Left lobe of liver (tissue), 2 donors: ENCODE measurements at regions not wholly inside any gene's neighbourhood (a gene's known extent, or its start where the extent isn't known, plus 50 kb on each side); places are given as distances from the start of the nearest gene placed in this dataset.
"Not testable (repeated sequence)": the region's sequence is repeated elsewhere in the genome, so short reads cannot be mapped to it uniquely, and the experiment has no call there.

Source experiments
- ATAC-seq: fragments of 200-7000 bp; cut with Tn5 transposase; one replicate; pipeline ENCODE4 v1.9.1; 2020; ENCODE audit warnings: mild to moderate bottlenecking, moderate library complexity
- DNase-seq: peaks from one replicate; pipeline ENCODE4 v3.0.0-alpha.2; 2020; ENCODE audit warnings: low spot score
- donor health status: DM: no; HTN: no; CAD: no; lungs with moderate emphysema.
- donor health status: DM: no; HTN: yes; CAD: no.

DNA sequence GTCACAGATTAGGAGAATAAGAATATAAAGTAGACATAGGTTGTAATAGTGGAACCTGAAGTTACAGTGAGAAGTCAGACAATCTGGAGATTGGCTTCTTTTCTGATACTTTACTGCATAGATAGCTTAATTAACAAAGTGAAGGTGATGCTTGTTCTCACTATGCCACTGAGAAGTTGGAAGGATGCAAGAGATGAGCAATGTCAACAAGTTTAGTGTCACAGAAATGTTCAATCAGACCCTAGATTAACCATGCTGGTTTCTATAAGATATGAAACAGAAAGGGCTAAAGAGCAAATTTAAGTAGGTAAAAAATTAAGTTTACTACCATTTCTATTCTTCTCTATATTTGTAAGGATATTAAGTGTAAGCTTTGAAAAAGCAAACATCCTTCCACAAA lies 838.6 kb upstream of the SORCS1 start:
- ATAC-seq (no peak), DNase-seq (no peak)

DNA sequence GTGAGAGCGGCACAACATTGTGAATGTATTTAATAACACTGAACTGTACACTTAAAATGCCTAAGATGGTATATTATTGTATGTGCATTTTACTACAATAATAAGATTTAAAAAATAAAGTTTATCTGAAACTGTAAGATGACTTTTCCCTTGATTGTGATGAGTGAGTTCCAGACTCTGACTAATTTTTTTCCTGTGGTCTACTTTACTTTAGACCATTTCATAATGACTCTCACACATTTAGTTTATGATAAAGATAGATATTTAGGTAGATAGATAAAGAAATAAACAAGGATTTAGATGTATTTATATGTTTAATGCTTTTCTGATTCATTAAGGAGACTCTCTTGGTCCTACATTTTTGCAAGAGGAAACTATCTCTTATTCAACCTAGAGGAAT lies 835.9 kb upstream of the SORCS1 start:
- DNase-seq: no peak
- no peak for ATAC-seq

DNA sequence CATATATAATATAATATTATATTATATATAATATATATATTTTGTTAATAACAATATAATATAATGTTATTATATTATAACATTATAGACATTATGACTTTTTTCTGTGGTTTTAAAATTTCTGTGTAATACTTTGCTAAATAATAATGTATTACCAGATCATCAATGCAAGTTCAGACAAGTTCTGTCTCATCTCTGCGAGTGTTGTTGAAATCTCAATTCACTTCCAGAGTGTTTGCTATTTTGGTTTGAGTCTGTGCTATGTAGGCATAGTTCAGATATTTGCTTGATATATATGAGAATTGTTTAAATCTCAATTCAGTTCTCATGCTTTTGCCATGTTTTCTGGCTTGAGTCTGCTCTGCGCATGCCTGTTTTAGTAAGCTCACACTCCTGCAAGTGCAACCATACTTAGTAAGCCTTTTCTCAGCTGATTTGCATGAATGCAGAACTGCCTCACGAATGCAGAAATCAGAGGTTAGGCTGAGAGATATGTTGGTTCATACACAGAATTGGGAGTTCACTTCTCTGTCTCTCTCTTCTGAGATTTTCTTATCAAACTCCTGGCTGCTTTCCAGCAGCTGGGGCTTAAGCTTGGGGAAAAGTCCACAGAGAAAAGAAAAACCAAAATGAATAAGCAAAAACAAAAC lies 830.2 kb upstream of the SORCS1 start:
- no peak for DNase-seq
- no peak for ATAC-seq

DNA sequence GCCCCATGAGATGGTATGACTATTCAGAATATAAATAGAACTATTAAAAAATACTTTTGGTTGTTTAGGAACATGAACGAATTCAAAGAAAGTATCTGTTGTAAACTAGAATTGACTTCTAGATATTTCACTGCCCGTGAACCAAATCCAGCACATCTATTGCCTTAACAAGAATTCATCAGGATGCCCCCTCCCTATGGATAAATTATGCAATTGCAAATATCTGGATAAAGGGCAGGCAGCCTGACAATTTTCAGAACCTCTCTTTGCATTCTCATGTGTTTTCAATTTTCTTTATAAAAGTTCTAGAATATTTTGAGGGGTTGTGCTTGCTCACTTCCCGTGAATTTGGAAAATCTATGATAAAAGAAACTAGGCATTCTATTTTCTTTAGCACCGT lies 822.1 kb upstream of the SORCS1 start:
- no peak for DNase-seq
- no peak for ATAC-seq

DNA sequence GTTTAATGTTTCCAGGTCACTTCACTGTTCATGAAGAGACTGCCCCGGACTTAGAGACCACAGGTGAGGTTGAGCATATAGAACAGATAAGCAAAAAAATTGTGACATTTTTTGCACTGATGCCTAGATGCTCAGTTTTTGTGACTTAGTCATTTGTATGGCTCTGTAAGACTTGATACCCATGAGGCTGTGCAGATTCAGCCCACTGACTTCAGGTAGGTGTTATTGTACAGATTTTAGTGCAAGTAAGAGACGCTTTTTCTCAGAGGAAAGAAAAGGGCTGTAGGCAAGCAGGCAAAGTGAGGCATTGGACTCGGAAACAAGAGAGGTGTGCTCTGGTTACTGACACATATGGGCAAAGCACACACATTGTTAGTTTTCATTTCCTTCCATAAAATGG lies 820.1 kb upstream of the SORCS1 start:
- DNase-seq: no peak
- ATAC-seq: no peak

DNA sequence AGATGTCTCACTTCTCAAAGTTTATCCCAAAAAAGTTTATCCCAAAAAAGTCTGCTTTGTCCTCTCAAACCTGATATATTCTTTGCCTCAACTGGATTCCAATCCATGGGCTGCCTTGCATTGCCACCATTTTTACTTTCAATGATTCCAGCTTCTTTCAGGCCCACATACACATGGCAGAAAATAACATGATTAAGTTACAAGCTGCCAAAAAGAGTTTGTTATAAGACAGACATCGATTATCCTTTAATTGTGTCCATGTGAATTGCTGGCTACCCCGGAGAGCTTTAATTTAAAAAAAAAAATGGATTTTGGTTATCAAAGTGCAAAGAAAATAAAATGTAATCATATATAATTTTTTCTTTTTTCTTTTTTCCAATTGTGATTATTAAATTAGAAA lies 819.6 kb upstream of the SORCS1 start:
- no peak for ATAC-seq
- DNase-seq: no peak

DNA sequence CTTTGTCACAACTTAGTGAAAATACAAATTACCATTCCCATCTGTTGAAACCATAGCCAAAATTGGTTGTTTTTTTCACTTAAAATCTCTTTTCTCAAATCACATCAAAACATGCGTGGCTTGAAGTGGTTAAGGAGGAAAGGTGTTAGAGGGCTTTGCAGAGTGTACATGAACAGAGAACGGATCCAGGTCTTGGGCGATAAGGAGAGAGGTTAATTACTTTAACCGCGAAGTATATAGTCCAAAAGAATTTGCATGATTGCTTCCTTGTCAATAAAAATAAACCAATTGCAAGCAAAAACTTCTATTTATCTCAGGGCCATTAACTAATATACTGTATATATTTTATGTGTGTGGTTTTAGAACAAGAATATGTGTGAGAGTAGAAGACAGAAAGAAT lies 813.9 kb upstream of the SORCS1 start:
- no peak for ATAC-seq
- no peak for DNase-seq

DNA sequence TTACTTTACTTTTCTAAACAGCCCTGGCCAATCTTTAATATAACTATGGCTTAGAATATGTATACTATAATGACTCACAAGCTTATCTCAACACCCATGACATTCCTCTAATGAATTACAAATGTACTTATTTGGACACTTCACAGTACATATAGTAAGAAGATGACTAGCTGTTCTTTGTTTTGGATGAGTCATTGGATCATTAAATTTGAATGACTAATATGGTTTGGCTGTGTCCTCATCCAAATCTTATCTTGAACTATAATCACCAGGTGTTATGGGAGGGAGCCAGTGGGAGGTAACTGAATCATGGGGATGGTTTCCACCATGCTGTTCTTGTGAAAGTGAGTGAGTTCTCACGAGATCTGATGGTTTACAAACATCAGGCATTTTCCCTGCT lies 807.5 kb upstream of the SORCS1 start:
- ATAC-seq (no peak), DNase-seq (no peak)

DNA sequence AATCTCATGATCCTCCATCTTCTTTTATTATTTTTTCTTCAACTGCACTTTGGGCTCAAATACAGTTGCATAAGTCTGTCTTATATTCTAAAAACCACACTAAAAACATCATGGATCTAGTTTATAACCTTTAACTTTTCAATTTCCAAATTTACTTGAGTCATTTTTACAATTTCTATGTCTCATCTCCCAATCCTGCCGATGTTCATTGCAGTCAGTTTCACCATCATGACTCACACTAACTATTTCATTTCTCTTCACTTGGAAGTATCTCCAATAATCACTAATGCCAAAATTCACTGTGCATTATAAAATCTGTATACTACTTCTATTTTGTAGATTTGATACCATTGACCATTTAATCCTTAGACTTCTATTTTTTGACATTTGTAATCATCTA lies 806.9 kb upstream of the SORCS1 start:
- ATAC-seq: no peak

DNA sequence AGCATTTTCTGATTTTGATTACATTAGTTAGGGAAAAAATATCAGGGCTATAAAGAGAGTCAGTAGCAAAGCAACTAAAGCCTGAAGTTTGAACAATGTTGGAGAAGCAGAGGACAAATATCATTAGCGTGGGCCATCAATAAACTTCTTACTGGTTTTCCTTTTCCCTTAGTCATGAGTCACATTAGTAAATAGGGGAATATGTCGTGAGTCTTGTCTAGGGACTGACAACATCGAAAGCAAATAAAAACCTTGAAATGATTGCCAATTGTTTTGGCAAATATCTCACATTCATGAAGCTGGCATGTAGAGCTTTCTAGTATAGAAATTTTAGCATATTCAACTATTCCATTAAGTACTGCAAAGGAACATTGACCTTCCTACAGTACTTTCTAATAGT lies 806.0 kb upstream of the SORCS1 start:
- ATAC-seq: no peak

More for the DNA sequence above, 806.9 kb upstream of the SORCS1 start:
- no peak for DNase-seq

DNA sequence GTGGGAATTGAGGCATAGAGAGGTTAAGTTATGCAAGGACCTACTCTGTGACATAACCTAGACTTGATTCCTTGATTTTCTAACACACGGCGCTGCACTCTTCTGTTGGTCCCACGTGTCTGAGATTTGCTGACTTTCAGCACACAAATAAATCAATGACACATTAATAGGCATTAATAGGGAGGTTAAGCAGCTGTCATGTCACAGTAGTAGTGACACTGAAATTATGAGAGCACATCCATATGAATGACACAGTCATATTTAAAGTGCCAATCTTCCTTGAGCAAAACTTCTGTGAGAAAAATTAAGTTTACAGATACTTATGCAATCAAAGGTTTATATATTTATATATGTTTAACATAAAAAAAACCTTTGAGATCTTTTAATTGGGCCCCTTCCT lies 805.4 kb upstream of the SORCS1 start:
- no peak for ATAC-seq
- DNase-seq: no peak

More for the DNA sequence above, 806.0 kb upstream of the SORCS1 start:
- DNase-seq: no peak

DNA sequence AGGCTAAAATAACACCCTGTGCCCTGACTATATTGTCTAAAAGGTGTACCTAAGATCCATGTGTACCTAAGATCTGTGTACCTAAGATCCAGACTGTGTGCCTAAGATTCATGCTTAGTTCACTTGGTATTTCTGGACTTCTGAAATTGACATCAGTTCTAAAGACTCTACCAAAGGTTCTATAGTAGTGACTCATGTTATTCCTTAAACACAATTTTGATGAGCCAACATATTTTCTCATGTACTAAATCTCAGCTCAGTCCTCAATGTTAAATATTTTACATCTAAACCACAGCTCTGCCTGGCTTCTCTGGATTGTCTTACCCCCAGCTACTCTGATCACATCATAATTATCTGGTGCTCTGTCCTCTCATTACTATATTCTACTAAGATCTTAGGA lies 802.3 kb upstream of the SORCS1 start:
- ATAC-seq (no peak), DNase-seq (no peak)

DNA sequence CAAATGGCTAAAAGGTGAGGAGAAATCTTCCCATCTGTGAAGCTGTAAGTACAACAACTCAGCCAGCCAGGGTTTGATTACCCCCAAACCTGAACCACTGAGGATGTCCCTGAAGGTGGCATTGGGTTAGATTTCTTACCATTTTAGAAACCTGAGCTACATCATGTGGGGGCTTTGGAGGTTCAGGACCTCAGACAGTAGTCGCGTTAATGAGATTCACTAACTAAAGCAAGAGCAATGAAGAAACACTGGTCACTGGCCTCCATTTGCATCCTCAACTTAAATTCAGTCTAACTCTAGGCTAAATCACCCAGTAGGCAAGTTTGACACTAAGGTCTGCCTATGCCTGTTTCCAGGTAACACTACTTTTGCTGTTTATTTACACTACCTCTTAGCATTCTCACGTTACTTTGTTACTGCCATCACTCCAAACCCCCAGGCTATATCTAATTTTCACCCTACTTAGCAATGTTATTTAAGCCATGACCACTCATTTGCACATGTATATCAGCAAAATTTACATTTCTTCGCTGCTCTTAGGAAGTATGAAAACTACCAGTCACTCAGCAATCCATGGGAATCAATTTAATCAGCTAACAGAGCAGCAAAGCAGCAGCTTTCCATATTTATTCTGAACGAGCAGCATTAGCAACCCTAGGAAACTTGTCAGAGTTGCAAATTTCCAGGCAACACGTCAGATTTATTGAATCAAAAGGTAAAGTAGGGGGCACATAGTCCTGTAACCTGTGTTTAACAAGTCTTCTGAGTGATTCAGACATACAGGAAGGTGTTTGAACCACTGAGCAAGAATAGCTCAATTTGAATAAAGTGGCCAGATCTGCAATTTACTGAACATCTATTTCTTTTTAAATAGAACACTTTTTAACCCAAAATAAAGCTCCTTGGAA lies 788.4 kb upstream of the SORCS1 start:
- ATAC-seq (no peak), DNase-seq (no peak)

DNA sequence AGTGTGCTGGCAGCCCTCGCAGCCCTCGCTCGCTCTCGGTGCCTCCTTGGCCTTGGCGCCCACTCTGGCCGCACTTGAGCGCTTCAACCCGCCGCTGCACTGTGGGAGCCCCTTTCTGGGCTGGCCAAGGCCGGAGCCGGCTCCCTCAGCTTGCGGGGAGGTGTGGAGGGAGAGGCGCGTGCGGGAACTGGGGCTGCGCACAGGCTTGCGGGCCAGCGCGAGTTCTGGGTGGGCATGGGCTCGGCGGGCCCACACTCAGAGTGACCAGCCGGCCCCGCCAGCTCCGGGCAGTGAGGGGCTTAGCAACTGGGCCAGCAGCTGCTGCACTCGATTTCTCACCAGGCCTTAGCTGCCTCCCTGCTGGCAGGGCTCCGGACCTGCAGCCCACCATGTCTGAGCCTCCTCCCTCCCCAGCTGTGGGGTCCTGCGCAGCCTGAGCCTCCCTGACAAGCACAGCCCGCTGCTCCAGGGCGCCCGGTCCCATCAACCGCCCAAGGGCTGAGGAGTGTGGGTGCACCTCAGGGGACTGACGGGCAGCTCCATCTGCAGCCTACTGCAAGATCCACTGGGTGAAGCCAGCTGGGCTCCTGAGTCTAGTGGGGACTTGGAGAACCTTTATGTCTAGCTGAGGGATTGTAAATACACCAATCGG lies 786.0 kb upstream of the SORCS1 start:
- not testable (repeated sequence) for ATAC-seq, DNase-seq

DNA sequence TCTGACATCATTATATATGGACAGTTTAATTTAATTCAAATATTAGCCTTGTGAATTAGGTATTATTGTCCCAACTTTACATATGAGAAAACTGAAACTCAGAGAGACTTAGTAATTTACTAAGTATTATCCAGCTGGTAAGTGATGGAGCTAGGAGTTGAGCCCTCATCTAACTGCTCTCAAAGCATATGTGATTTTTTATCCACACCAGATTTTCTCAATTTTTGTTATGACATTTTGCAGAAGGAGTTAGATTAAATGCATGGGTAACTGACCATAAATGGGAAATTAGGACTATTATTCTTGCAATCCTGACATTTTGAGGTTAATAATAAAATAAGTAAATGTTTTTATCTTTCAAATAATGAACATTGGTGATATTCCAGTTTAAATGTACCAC lies 778.3 kb upstream of the SORCS1 start:
- no peak for DNase-seq
- no peak for ATAC-seq

DNA sequence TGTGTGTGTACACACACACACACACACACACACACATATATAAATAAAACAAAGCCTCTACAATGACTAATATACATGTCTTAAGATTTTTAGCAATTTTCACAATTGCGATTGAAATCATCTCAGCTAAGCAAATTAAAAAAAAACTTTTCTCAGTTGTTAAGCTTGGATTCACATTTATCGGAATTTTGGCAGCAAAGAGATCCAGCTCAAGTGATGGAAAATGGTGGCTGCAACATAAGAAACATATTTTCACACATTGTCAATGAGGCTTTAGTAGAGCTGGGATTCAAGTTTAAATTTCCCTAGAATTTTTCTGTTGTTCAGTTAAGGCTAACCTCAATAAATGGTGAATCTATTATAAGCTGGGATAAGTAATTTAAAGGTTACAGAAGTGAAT lies 768.6 kb upstream of the SORCS1 start:
- no peak for ATAC-seq
- DNase-seq: no peak

DNA sequence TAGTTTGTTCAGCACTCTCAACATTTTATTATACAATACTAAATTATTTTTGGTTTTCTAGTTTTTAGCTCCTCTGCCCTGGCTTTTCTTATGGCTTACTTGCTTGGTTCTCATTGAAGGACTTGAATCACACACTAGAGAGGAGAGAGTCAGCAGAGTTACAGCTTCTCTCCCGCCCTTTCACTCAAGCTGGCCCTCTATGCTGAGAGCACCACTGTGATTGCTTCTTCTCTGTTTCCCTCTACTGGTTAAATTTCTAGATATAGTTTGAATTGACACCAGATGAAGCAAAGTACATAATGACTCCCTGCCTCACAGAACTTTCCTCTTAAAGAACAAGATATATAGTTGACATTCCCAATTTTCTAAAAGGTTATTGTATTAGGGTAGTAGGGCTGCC lies 767.3 kb upstream of the SORCS1 start:
- DNase-seq: no peak
- ATAC-seq: no peak

DNA sequence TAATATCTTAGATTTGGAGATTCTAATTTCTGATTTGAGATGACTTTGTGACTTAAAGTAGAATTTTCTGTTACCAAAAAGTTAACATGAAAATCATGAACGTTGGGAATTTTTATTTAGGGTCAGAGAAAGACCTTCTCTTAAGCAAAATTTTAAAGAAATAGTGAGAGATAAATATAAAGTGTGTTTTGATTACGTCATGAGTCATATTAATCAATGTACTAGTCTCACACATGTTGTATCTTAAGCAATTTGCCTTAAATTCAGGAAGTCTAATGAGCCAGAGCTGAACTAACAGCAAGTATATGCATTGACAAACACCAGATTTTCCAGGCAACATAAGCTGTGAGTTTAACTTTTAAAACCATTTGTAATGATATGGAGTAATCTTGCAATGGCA lies 765.5 kb upstream of the SORCS1 start:
- DNase-seq (no peak), ATAC-seq (no peak)

DNA sequence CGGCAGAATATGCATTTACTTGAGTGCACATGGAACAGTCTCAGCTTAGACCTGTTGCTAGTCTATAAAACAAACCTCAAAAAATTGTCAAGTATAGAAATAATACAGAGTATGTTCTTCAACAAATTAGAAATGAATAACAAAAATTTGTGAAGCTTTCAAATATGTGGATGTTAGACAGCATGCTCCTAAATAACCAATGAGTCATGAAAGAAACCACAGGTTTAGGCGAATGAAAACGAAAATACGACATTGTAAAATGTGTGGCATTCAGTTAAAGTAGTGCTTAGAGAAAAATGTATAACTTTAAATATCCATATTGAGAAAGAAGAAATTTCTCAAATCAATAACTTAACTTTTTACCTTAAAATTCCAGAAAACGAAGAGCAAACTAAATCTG lies 760.0 kb upstream of the SORCS1 start:
- DNase-seq (no peak), ATAC-seq (no peak)

DNA sequence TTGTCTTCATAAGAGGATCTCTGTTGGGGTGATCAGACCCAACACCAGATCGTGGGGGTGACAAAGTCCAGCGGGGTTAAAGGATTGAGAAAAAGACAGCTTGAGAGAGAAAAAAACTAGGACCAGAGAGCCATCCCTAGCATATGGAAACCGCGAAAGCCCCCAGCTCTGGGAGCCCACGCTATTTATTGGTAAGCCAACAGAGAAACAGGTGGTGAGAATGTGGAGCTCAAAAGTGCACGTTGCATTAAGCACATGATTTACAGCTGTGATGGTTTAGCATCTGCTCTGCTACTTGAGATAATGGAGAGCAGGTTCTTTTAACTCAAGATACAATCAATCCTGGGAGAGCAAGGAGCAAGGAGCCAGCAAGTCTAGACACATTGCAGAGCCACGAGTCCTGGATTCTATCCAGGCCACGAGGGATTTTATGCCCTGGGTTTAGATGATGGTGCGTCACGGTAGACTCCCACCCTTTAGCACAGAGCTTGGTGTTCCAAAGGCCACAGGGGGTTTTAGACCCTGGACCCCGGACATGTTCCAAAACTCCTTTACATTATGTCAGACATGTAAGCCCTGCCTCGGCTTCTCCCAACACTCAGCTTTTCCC lies 755.2 kb upstream of the SORCS1 start:
- ATAC-seq: no peak
- no peak for DNase-seq

DNA sequence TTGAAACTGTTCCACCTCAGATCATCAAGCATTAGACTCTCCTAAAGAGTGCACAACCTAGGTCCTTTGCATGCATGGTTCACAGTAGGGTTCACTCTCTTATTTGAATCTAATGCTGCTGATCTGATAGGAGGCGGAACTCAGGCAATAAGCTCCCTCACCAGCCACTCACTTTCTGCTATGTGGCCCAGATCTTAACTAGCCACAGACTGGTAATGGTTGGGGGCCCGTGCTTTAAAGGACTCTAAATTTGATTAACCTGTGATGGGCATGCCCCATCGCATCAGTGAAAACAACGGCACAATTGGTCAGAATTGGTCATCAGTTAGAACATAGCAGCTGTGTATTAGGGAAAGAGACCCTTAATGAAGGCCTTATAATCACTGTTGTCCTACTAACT lies 753.7 kb upstream of the SORCS1 start:
- DNase-seq: no peak

DNA sequence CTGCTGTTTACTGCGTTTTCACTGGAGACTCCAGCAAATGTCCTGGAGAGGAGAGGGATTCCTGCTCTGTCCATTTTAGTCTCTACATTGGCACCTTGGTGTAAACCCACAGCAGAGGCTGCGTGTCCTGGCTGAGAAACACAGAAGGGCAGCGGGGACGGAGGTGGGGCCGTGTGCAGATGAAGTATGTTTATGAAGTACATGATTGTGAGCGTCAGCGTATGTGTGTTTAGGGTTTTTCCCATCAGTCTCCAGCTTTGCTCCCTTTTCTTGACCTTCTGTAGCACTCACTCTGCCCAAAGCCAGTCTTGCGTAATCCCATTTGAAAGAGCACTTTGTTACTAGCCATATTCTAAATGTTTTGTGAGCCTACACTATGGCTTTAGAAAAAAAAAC lies 750.7 kb upstream of the SORCS1 start:
- ATAC-seq (no peak), DNase-seq (no peak)

More for the DNA sequence above, 753.7 kb upstream of the SORCS1 start:
- ATAC-seq: no peak
